Endothelial cell of umbilical vein (primary cell): ENCODE measurements at regions not wholly inside any gene's neighbourhood (a gene's known extent, or its start where the extent isn't known, plus 50 kb on each side); places are given as distances from the start of the nearest gene placed in this dataset.

Source experiments
- BruUV-seq: library from RNA; stranded (reverse); fragments of 400-500 nt; replicated peaks from 2 replicates; lab custom pipeline; 2021; lab: Mats Ljungman, UMichigan
- CTCF ChIA-PET: fragments of 300-600, 350-600 bp; sonication (Branson Sonifier 250); formaldehyde crosslinking; loops from one replicate; lab custom pipeline; 2021; ENCODE audit warnings: antibody characterized with exemption, inconsistent platforms; lab: Charles Lee
- POLR2A ChIA-PET: fragments of 300-600, 350-600 bp; sonication (Branson Sonifier 250); formaldehyde crosslinking; loops from one replicate; lab custom pipeline; 2021; ENCODE audit warnings: antibody characterized with exemption, inconsistent platforms; lab: Charles Lee
- DNase-seq: peaks from one replicate; pipeline ENCODE4 v3.0.0-alpha.2; 2011; ENCODE audit warnings: low read depth, low spot score
- FAIRE-seq: peaks from 2 replicates; lab custom pipeline; 2011; peaks lifted over from hg19 to GRCh38; lab: Jason Lieb, UNC
- H2AFZ ChIP-seq: 2 replicates; pipeline ENCODE4 v1.6.0; 2012; ENCODE audit warnings: low read depth, low read length, control low read depth, inconsistent platforms
- H3K27ac ChIP-seq: 2 replicates; pipeline ENCODE4 v1.5.1; 2011; ENCODE audit warnings: low read depth, mild to moderate bottlenecking, control low read depth, low read length, moderate library complexity; ENCODE audit not compliant: insufficient read depth
- H3K27me3 ChIP-seq, 2 experiments: 2 replicates each; pipeline versions ENCODE4 v1.6.0 to v1.6.1; 2011; ENCODE audit warnings: low read length in 2 of 2, mixed read lengths in 1 of 2; ENCODE audit not compliant: control insufficient read depth in 2 of 2, insufficient read depth in 2 of 2
- H3K36me3 ChIP-seq, 2 experiments: 2 replicates in 1 of 2; 3 replicates in 1 of 2; pipeline ENCODE4 v1.5.1; 2011; ENCODE audit warnings: low read length in 2 of 2, mild to moderate bottlenecking in 1 of 2, moderate library complexity in 1 of 2; ENCODE audit not compliant: control insufficient read depth in 2 of 2, insufficient read depth in 2 of 2; ENCODE audit errors: extremely low read depth in 1 of 2
- H3K4me1 ChIP-seq: 3 replicates; pipeline ENCODE4 v1.5.1; 2011; ENCODE audit warnings: mild to moderate bottlenecking, low read length; ENCODE audit not compliant: control insufficient read depth, insufficient read depth; ENCODE audit errors: extremely low read depth
- H3K4me2 ChIP-seq: 2 replicates; pipeline ENCODE4 v1.6.1; 2011; ENCODE audit warnings: low read length, control low read depth, mixed read lengths; ENCODE audit not compliant: insufficient read depth
- H3K4me3 ChIP-seq, 3 experiments: fragments of 200-600 bp in 1 of 3; sonication (generic), shearing (Covaris generic) in 1 of 3; replicated peaks in 1 of 3; 2 replicates each; pipeline ENCODE4 v1.5.1; 2011 to 2016; ENCODE audit warnings: control low read depth in 3 of 3, low read length in 3 of 3, mild to moderate bottlenecking in 2 of 3, inconsistent platforms in 1 of 3, low read depth in 1 of 3, moderate library complexity in 1 of 3; ENCODE audit not compliant: insufficient read depth in 1 of 3
- H3K79me2 ChIP-seq: 2 replicates; pipeline ENCODE4 v1.6.0; 2012; ENCODE audit warnings: low read length, inconsistent platforms; ENCODE audit not compliant: control insufficient read depth, insufficient read depth
- H3K9ac ChIP-seq: replicated peaks from 2 replicates; pipeline ENCODE3; 2011; ENCODE audit warnings: low read length, control low read depth; ENCODE audit not compliant: insufficient read depth; ENCODE audit errors: extremely low read depth
- H3K9me1 ChIP-seq: replicated peaks from 3 replicates; pipeline ENCODE4 v1.6.0; 2011; ENCODE audit warnings: mild to moderate bottlenecking, low read length; ENCODE audit not compliant: control insufficient read depth, insufficient read depth; ENCODE audit errors: extremely low read depth
- H3K9me3 ChIP-seq: replicated peaks from 2 replicates; pipeline ENCODE4 v1.5.1; 2012; ENCODE audit warnings: low read length, inconsistent platforms; ENCODE audit not compliant: control insufficient read depth, insufficient read depth
- H4K20me1 ChIP-seq: replicated peaks from 2 replicates; pipeline ENCODE3; 2011; ENCODE audit warnings: mild to moderate bottlenecking, low read length; ENCODE audit not compliant: control insufficient read depth, insufficient read depth; ENCODE audit errors: extremely low read depth
- CTCF ChIP-seq, 2 donors: IDR thresholded peaks; 1 replicate in 1 of 2; 2 replicates in 1 of 2; pipeline ENCODE4 v1.5.1; 2011; ENCODE audit warnings: low read length in 2 of 2, mild to moderate bottlenecking in 2 of 2, moderate library complexity in 2 of 2, control low read depth in 1 of 2, inconsistent platforms in 1 of 2, low read depth in 1 of 2; ENCODE audit not compliant: insufficient read depth in 1 of 2; ENCODE audit errors: extremely low read depth in 1 of 2
- EZH2 ChIP-seq: IDR thresholded peaks from 2 replicates; pipeline ENCODE4 v1.6.1; 2012; ENCODE audit warnings: borderline replicate concordance, low read depth, mild to moderate bottlenecking, moderate library complexity, low read length, inconsistent platforms; ENCODE audit not compliant: severe bottlenecking
- FOS ChIP-seq: IDR thresholded peaks from 2 replicates; pipeline ENCODE4 v1.6.1; 2011; ENCODE audit warnings: mild to moderate bottlenecking, low read length, moderate library complexity, borderline replicate concordance; ENCODE audit not compliant: insufficient read depth
- GATA2 ChIP-seq: IDR thresholded peaks from 2 replicates; pipeline ENCODE4 v1.7.0; 2011; ENCODE audit warnings: low read depth, mild to moderate bottlenecking, moderate library complexity, mixed read lengths, low read length; ENCODE audit not compliant: insufficient read length, insufficient read depth
- JUN ChIP-seq: IDR thresholded peaks from 2 replicates; pipeline ENCODE4 v1.6.1; 2011; ENCODE audit warnings: borderline replicate concordance, low read depth; ENCODE audit not compliant: insufficient read length, insufficient read depth
- MAX ChIP-seq: IDR thresholded peaks from 2 replicates; pipeline ENCODE4 v1.6.1; 2011; ENCODE audit not compliant: insufficient read depth, insufficient read length
- MYC ChIP-seq: IDR thresholded peaks from one replicate; pipeline ENCODE4 v1.6.1; 2011; ENCODE audit warnings: mild to moderate bottlenecking, low read depth, low read length
- POLR2A ChIP-seq: IDR thresholded peaks from 2 replicates; pipeline ENCODE4 v1.6.1; 2012; ENCODE audit warnings: low read depth, mild to moderate bottlenecking, control low read depth, low read length
- POLR2AphosphoS5 ChIP-seq: IDR thresholded peaks from 2 replicates; pipeline ENCODE4 v1.6.1; 2012; ENCODE audit warnings: low read depth, mild to moderate bottlenecking, control low read depth, low read length, moderate library complexity; ENCODE audit not compliant: insufficient read depth
- dilution Hi-C: fragments of 300-500 bp; cut with MboI; formaldehyde crosslinking; loops from one replicate; pipeline ENCODE4 v1.15.0; 2019; ENCODE audit warnings: low sequenced_read_pairs; ENCODE audit not compliant: extremely low pct_ligation_motif_present
- intact Hi-C: fragments of 100-400 bp; cut with micrococcal nuclease; formaldehyde crosslinking; loops from one replicate; pipeline ENCODE4 v1.10.0; 2022

- H3K9me1 ChIP-seq = no peaks in the 10 kb centered on the region
- no peaks in the 10 kb centered on the region for H4K20me1 ChIP-seq
- DNase-seq (no peak), FAIRE-seq (no peak)
- POLR2A ChIA-PET = no interaction called here
- H3K9ac ChIP-seq = no peak overlapping the region
- dilution Hi-C loops (no loop called here), intact Hi-C loops (no loop called here)
- no peaks in the 10 kb centered on the region for H3K27me3 ChIP-seq
- TF ChIP-seq FOS = no peak
- TF ChIP-seq MYC = no peak
- TF ChIP-seq CTCF (IDR thresholded peaks at IDR 0.05; ENCODE audit: extremely low read depth in 1 of 2, insufficient read depth in 1 of 2, low read depth in 1 of 2, low read length in 2 of 2) = no peak
- no peak for TF ChIP-seq EZH2
- TF ChIP-seq JUN = no peak
- no peak for TF ChIP-seq POLR2A
- TF ChIP-seq GATA2 = no peak
- no peak for TF ChIP-seq MAX
- TF ChIP-seq POLR2AphosphoS5 = no peak
- H3K4me2 ChIP-seq = no peak overlapping the region
- H3K79me2 ChIP-seq = no peaks in the 10 kb centered on the region
- H2AFZ ChIP-seq = no peak overlapping the region
- H3K9me3 ChIP-seq = no peaks in the 10 kb centered on the region
- CTCF ChIA-PET = no interaction called here
- no peaks in the 10 kb centered on the region for H3K36me3 ChIP-seq
- H3K27ac ChIP-seq = no peak overlapping the region
- no peak overlapping the region for H3K4me3 ChIP-seq
- no TSS peak for BruUV-seq
- no peaks in the 10 kb centered on the region for H3K4me1 ChIP-seq
These were observed 396.4 kb upstream of the USP15 start for GRCh38 chr12:61863811-61864210.
